PC-3 (cell line): ENCODE measurements at regions not wholly inside any gene's neighbourhood (a gene's known extent, or its start where the extent isn't known, plus 50 kb on each side); places are given as distances from the start of the nearest gene placed in this dataset.

Experiments used
- ATAC-seq: fragments of 200-7000 bp; cut with Tn5 transposase; 2 replicates; pipeline ENCODE4 v1.9.1; 2020; ENCODE audit warnings: mild to moderate bottlenecking, moderate library complexity
- BruUV-seq: library from RNA; stranded (reverse); fragments of 400-500 nt; replicated peaks from 2 replicates; lab custom pipeline; 2021; lab: Mats Ljungman, UMichigan
- CTCF ChIA-PET: fragments of 300-600 bp; sonication (Branson Sonifier 250); formaldehyde crosslinking; loops from one replicate; lab custom pipeline; 2022; ENCODE audit warnings: antibody characterized with exemption; lab: Charles Lee
- POLR2A ChIA-PET: fragments of 300-600 bp; sonication (Branson Sonifier 250); formaldehyde crosslinking; loops from one replicate; lab custom pipeline; 2022; ENCODE audit warnings: antibody characterized with exemption; ENCODE audit not compliant: unreplicated experiment; lab: Charles Lee
- DNase-seq: peaks from one replicate; pipeline ENCODE4 v3.0.0-alpha.2; 2015
- H2AFZ ChIP-seq: fragments of 300-600 bp; sonication (generic); 2 replicates; pipeline ENCODE4 v1.6.0; 2016; ENCODE audit warnings: antibody characterized with exemption, low read length
- H3F3A ChIP-seq: fragments of 300-600 bp; sonication (generic); one replicate; pipeline ENCODE4 v1.6.0; 2017; ENCODE audit warnings: antibody characterized with exemption, low read length, control low read depth, mild to moderate bottlenecking; ENCODE audit not compliant: unreplicated experiment
- H3K27ac ChIP-seq: fragments of 300-600 bp; sonication (generic); 2 replicates; pipeline ENCODE4 v1.5.1; 2016; ENCODE audit warnings: mild to moderate bottlenecking, low read length
- H3K27me3 ChIP-seq: fragments of 300-600 bp; sonication (generic); 2 replicates; pipeline ENCODE4 v1.6.1; 2016; ENCODE audit warnings: low read length, mixed read lengths
- H3K36me3 ChIP-seq: fragments of 300-600 bp; sonication (generic); 2 replicates; pipeline ENCODE4 v1.6.1; 2016; ENCODE audit warnings: low read depth, mixed run types, low read length, mixed read lengths
- H3K4me1 ChIP-seq: fragments of 300-600 bp; sonication (generic); 2 replicates; pipeline ENCODE4 v1.5.1; 2016; ENCODE audit warnings: low read length; ENCODE audit not compliant: insufficient read depth
- H3K4me2 ChIP-seq: fragments of 300-600 bp; sonication (generic); 2 replicates; pipeline ENCODE4 v1.6.0; 2016; ENCODE audit warnings: low read length
- H3K4me3 ChIP-seq: fragments of 300-600 bp; sonication (generic); 2 replicates; pipeline ENCODE4 v1.5.1; 2016; ENCODE audit warnings: mild to moderate bottlenecking, low read length, mixed read lengths
- H3K79me2 ChIP-seq: fragments of 300-600 bp; sonication (generic); 2 replicates; pipeline ENCODE4 v1.6.1; 2017; ENCODE audit warnings: low read length, mixed read lengths
- H3K9ac ChIP-seq: fragments of 300-600 bp; sonication (generic); 2 replicates; pipeline ENCODE4 v1.6.0; 2016; ENCODE audit warnings: mild to moderate bottlenecking, low read length
- H3K9me2 ChIP-seq: fragments of 300-600 bp; sonication (generic); replicated peaks from 2 replicates; pipeline ENCODE4 v1.6.1; 2016; ENCODE audit warnings: mixed run types, low read length, mixed read lengths
- H3K9me3 ChIP-seq: fragments of 300-600 bp; sonication (generic); 2 replicates; pipeline ENCODE4 v1.6.1; 2016; ENCODE audit warnings: low read length, mixed read lengths
- H4K20me1 ChIP-seq: fragments of 300-600 bp; sonication (generic); 2 replicates; pipeline ENCODE4 v1.6.1; 2016; ENCODE audit warnings: low read length, mixed read lengths
- CTCF ChIP-seq: fragments of 300-600 bp; sonication (generic); conservative IDR thresholded peaks from 2 replicates; pipeline ENCODE4 v1.5.1; 2017; ENCODE audit warnings: antibody characterized with exemption, low read depth, mild to moderate bottlenecking, low read length
- EZH2 ChIP-seq: fragments of 300-600 bp; sonication (generic); IDR thresholded peaks from one replicate; pipeline ENCODE4 v1.6.1; 2017; ENCODE audit warnings: antibody characterized with exemption, mild to moderate bottlenecking, low read length; ENCODE audit not compliant: unreplicated experiment
- EZH2phosphoT487 ChIP-seq: fragments of 300-600 bp; sonication (generic); IDR thresholded peaks from 2 replicates; pipeline ENCODE4 v1.6.1; 2018; ENCODE audit warnings: mild to moderate bottlenecking, antibody characterized with exemption, low read length, borderline replicate concordance
- intact Hi-C: fragments of 100-400 bp; cut with micrococcal nuclease; formaldehyde crosslinking; loops from 2 replicates; pipeline ENCODE4 v1.9.0; 2023

GRCh38 chr6:141988327-141988726, 144.4 kb upstream of the GJE1 start:
- Histone ChIP-seq H3K4me3 (no peak overlapping the region), H3K36me3 (no peaks in the 10 kb centered on the region), H3K9ac (no peak overlapping the region), H3K27me3 (no peaks in the 10 kb centered on the region), H3K4me2 (no peak overlapping the region), H3K79me2 (no peaks in the 10 kb centered on the region), H3K4me1 (peaks cover 8% of the 10 kb centered on the region), H3F3A (no peaks in the 10 kb centered on the region), H3K9me2 (no peaks in the 10 kb centered on the region), H4K20me1 (no peaks in the 10 kb centered on the region), H3K27ac (no peak overlapping the region), H2AFZ (no peak overlapping the region), H3K9me3 (no peaks in the 10 kb centered on the region)
- no peak for DNase-seq
- ChIA-PET POLR2A (no interaction called here), CTCF (no interaction called here)
- intact Hi-C loops, result no loop called here
- no peak for TF ChIP-seq EZH2phosphoT487
- TF ChIP-seq CTCF, result no peak
- no peak for TF ChIP-seq EZH2
- no peak for ATAC-seq
- BruUV-seq, result no TSS peak

GRCh38 chr6:141986457-141986856, 146.3 kb upstream of the GJE1 start:
- intact Hi-C loops, result no loop called here

More at GRCh38 chr6:141986457-141986856, 146.3 kb upstream of the GJE1 start:
- no peaks in the 10 kb centered on the region for H3K36me3 ChIP-seq
- no peaks in the 10 kb centered on the region for H3K27me3 ChIP-seq
- no peak overlapping the region for H3K4me3 ChIP-seq
- no peak for TF ChIP-seq EZH2phosphoT487
- TF ChIP-seq CTCF, result no peak
- TF ChIP-seq EZH2, result no peak
- no peaks in the 10 kb centered on the region for H4K20me1 ChIP-seq
- no peaks in the 10 kb centered on the region for H3K9me3 ChIP-seq
- H3K9ac ChIP-seq, result no peak overlapping the region
- H3K4me2 ChIP-seq, result no peak overlapping the region
- no TSS peak for BruUV-seq
- ATAC-seq (no peak), DNase-seq (no peak)
- no peaks in the 10 kb centered on the region for H3K79me2 ChIP-seq
- no peaks in the 10 kb centered on the region for H3K9me2 ChIP-seq
- H3F3A ChIP-seq, result no peaks in the 10 kb centered on the region
- H3K27ac ChIP-seq, result no peak overlapping the region
- POLR2A ChIA-PET, result no interaction called here
- H2AFZ ChIP-seq, result no peak overlapping the region
- peaks cover 8% of the 10 kb centered on the region for H3K4me1 ChIP-seq
- CTCF ChIA-PET, result no interaction called here
